Heart right ventricle (tissue), 16 donors: ENCODE measurements at regions not wholly inside any gene's neighbourhood (a gene's known extent, or its start where the extent isn't known, plus 50 kb on each side); places are given as distances from the start of the nearest gene placed in this dataset.
A peak's percentile ranks its signal among the peaks of the same experiment; 100 is the strongest.
"Not testable (repeated sequence)": the region's sequence is repeated elsewhere in the genome, so short reads cannot be mapped to it uniquely, and the experiment has no call there.

Experiments used
- ATAC-seq, 8 donors: fragments of 200-7000 bp; cut with Tn5 transposase; one replicate each; pipeline ENCODE4 v1.9.1; 2020; ENCODE audit warnings: mild to moderate bottlenecking in 8 of 8, moderate library complexity in 8 of 8, moderate number of reproducible peaks in 1 of 8
- DNase-seq, 2 donors: peaks; one replicate each; pipeline ENCODE4 v3.0.0-alpha.2; 2020
- H3K27ac ChIP-seq, 10 donors: fragments of 200-600 bp; sonication (generic) in 2 of 10; one replicate each; pipeline versions ENCODE4 v1.5.0 to v1.8.0; 2020 to 2022; ENCODE audit warnings: mild to moderate bottlenecking in 3 of 10
- H3K27me3 ChIP-seq, 7 donors: fragments of 200-600 bp; one replicate each; pipeline ENCODE4 v1.8.0; 2021 to 2022; ENCODE audit warnings: mild to moderate bottlenecking in 2 of 7
- H3K36me3 ChIP-seq, 9 donors: fragments of 200-600 bp; sonication (generic) in 1 of 9; one replicate each; pipeline versions ENCODE4 v1.5.0 to v1.8.0; 2020 to 2022; ENCODE audit warnings: mild to moderate bottlenecking in 2 of 9
- H3K4me1 ChIP-seq, 9 donors: fragments of 200-600 bp; sonication (generic) in 1 of 9; one replicate each; pipeline versions ENCODE4 v1.5.0 to v1.8.0; 2020 to 2022; ENCODE audit warnings: mild to moderate bottlenecking in 4 of 9
- H3K4me3 ChIP-seq, 10 donors: fragments of 200-600 bp; sonication (generic) in 2 of 10; one replicate each; pipeline versions ENCODE4 v1.5.0 to v1.8.0; 2020 to 2022; ENCODE audit warnings: mild to moderate bottlenecking in 7 of 10, moderate library complexity in 2 of 10
- H3K9me3 ChIP-seq, 11 donors: fragments of 200-600 bp in 10 of 11; sonication (generic) in 2 of 11; one replicate each; pipeline versions ENCODE4 v1.5.0 to v1.8.0; 2013 to 2022; ENCODE audit warnings: mild to moderate bottlenecking in 2 of 11, control low read depth in 1 of 11, moderate library complexity in 1 of 11
- CTCF ChIP-seq, 9 donors: fragments of 200-600 bp; sonication (generic) in 2 of 9; IDR thresholded peaks; one replicate each; pipeline versions ENCODE4 v1.5.0 to v1.8.0; 2021 to 2022; ENCODE audit warnings: antibody characterized with exemption in 9 of 9, mild to moderate bottlenecking in 5 of 9, moderate library complexity in 1 of 9
- WGBS, 2 donors: extraction: QIAGEN DNeasy Blood & Tissue Kit; methylation state at CpG; one replicate each; pipeline ENCODE4 v1.1.7; 2013; ENCODE audit warnings: inconsistent platforms in 1 of 2; 5-methylcytosine and 5-hydroxymethylcytosine counted together
- intact Hi-C, 10 donors: fragments of 100-400 bp; cut with DNase I; formaldehyde crosslinking; loops; one replicate each; pipeline versions ENCODE4 v1.11.1 to v1.14.2; 2022
- donor health status: Arrhythmogenic right ventricular cardiomyopathy.
- donor health status: ischemic (EF 13 %, LVEDD 7.1; RV severe dilation, severe dysfunction).
- donor health status: healthy with polysubstance abuse.
- donor health status: DM: no; HTN: yes; CAD: no.
- donor health status: DM: no; HTN: no; CAD: no.
- donor health status: ischemic (EF 25% LVEDD 6.9; RV normal size, moderate dysfunction).
- donor health status: ischemic (EF 25% LVEDD 5.7; RV mildly dilated, moderate dysfunction).
- donor health status: healthy.
- donor health status: DM: yes; HTN: yes; CAD: no.
- donor health status: Ischemic cardiomyopathy.
- donor health status: ischemic (EF 35%, LVEDD 5.7; RV mildly dilated, moderate dysfunction).
- donor health status: nonischemic (EF 11% LVEDD 7.7; RV severe dilation, severe dysfunction).
- donor health status: DM: yes; HTN: yes; CAD: no.
- donor health status: PGD.
- donor health status: ischemic (EF 29% LVEDD 5.4; RV normal size, mild dysfunction).
- donor health status: nonischemic (EF 23%, LVEDD 6.1; RV moderate dilation, normal function).

GRCh38 chr12:96108321-96108720 lies 72.9 kb upstream of the LTA4H start:
- H3K27me3 ChIP-seq, result no peaks in the 10 kb centered on the region
- TF ChIP-seq CTCF (IDR thresholded peaks at IDR 0.05), result no peak
- H3K27ac ChIP-seq, result peak overlapping the region; percentile 63 to 94 (median 80)
- H3K4me3 ChIP-seq, result peak overlapping the region in 3 of 10 donors; percentile 8 to 14 (median 14)
- no peaks in the 10 kb centered on the region for H3K36me3 ChIP-seq
- 41 to 51% methylated on average over 11 of the region's 11 CpGs for WGBS, 2 donors
- ATAC-seq (peak; percentile 62 to 93 (median 88)), DNase-seq (peak; percentile 40 to 61)
- intact Hi-C loops, result loop anchor here in 3 of 10 donors (5.0 to 10.0 kb wide), 2 partner anchors 36 to 56 kb away; no protein-coding TSS in a partner anchor
- peaks cover 0 to 46% (median 14%) of the 10 kb centered on the region in 9 donors for H3K4me1 ChIP-seq
- H3K9me3 ChIP-seq, result no peaks in the 10 kb centered on the region

- not testable (repeated sequence) for H3K36me3 ChIP-seq, H3K27me3 ChIP-seq, ATAC-seq, H3K9me3 ChIP-seq
- 89 to 95% methylated on average over 24 to 31 of the region's 31 CpGs for WGBS, 2 donors
- peak in 1 of 2 donors; percentile 18 for DNase-seq
- Histone ChIP-seq H3K4me1 (peaks cover 0 to 44% (median 13%) of the 10 kb centered on the region in 9 donors), H3K4me3 (peak overlapping the region in 2 of 10 donors; percentile 8 to 14), H3K27ac (peak overlapping the region; percentile 22 to 94 (median 78))
- intact Hi-C loops, result loop anchor here in 3 of 10 donors (5.0 to 10.0 kb wide), 2 partner anchors 37 to 56 kb away; no protein-coding TSS in a partner anchor
These were observed 73.6 kb upstream of the LTA4H start for GRCh38 chr12:96108941-96109340.

- H3K9me3 ChIP-seq, result no peaks in the 10 kb centered on the region
- H3K36me3 ChIP-seq, result no peaks in the 10 kb centered on the region
- peaks cover 0 to 9% (median 0%) of the 10 kb centered on the region in 7 donors for H3K27me3 ChIP-seq
- no peak overlapping the region for H3K4me3 ChIP-seq
- intact Hi-C loops, result no loop called here
- H3K27ac ChIP-seq, result no peak overlapping the region
- peaks cover 0 to 31% (median 10%) of the 10 kb centered on the region in 9 donors for H3K4me1 ChIP-seq
- no peak for DNase-seq
- no peak for ATAC-seq
- TF ChIP-seq CTCF (IDR thresholded peaks at IDR 0.05), result no peak
- WGBS, 2 donors, result 44 to 50% methylated on average over 5 of the region's 5 CpGs
These were observed 77.3 kb upstream of the LTA4H start for GRCh38 chr12:96112733-96113132.

- H3K36me3 ChIP-seq, result no peaks in the 10 kb centered on the region
- peaks cover 0 to 17% (median 4%) of the 10 kb centered on the region in 9 donors for H3K4me1 ChIP-seq
- no peak for ATAC-seq
- no peak overlapping the region for H3K4me3 ChIP-seq
- no peaks in the 10 kb centered on the region for H3K9me3 ChIP-seq
- H3K27ac ChIP-seq, result no peak overlapping the region
- no peak for TF ChIP-seq CTCF (IDR thresholded peaks at IDR 0.05)
- no peak for DNase-seq
- intact Hi-C loops, result no loop called here
- peaks cover 0 to 9% (median 0%) of the 10 kb centered on the region in 7 donors for H3K27me3 ChIP-seq
- WGBS, 2 donors, result 31 to 40% methylated on average over 3 of the region's 3 CpGs
These were observed 76.7 kb upstream of the ELK3 start for GRCh38 chr12:96117460-96117859.
